H1 (cell line): ENCODE measurements at regions not wholly inside any gene's neighbourhood (a gene's known extent, or its start where the extent isn't known, plus 50 kb on each side); places are given as distances from the start of the nearest gene placed in this dataset.

Experiments
- CTCF ChIP-seq, 3 experiments: IDR thresholded peaks; 1 replicate in 2 of 3; 2 replicates in 1 of 3; pipeline versions ENCODE4 v1.5.1 to v1.6.1; 2011; ENCODE audit warnings: low read length in 3 of 3, mild to moderate bottlenecking in 3 of 3, inconsistent platforms in 2 of 3, low read depth in 1 of 3, moderate library complexity in 1 of 3; ENCODE audit not compliant: insufficient read depth in 1 of 3; ENCODE audit errors: control extremely low read depth in 1 of 3
- RFX5 ChIP-seq: IDR thresholded peaks from 2 replicates; pipeline ENCODE4 v1.6.1; 2011; ENCODE audit warnings: low read depth, low read length, improper control_type of control experiment, borderline replicate concordance
- SP4 ChIP-seq: IDR thresholded peaks from 2 replicates; pipeline ENCODE4 v1.6.1; 2012; ENCODE audit warnings: low read length, inconsistent platforms
- SUZ12 ChIP-seq: fragments of 200-600 bp; sonication (generic); IDR thresholded peaks from 2 replicates; pipeline ENCODE4 v1.6.1; 2012; ENCODE audit warnings: mild to moderate bottlenecking, inconsistent platforms, low read length, moderate library complexity, mixed read lengths

GRCh38 chr18:27473318-27473717 is 288.2 kb upstream of the CHST9 start:
- TF ChIP-seq RFX5 (no peak), SP4 (no peak), SUZ12 (no peak), CTCF (IDR thresholded peaks at IDR 0.05; ENCODE audit: control extremely low read depth in 1 of 3, insufficient read depth in 1 of 3, low read depth in 1 of 3, low read length in 3 of 3) (no peak)
